ENCODE measurements at regions not wholly inside any gene's neighbourhood (a gene's known extent, or its start where the extent isn't known, plus 50 kb on each side); places are given as distances from the start of the nearest gene placed in this dataset.
A peak's percentile ranks its signal among the peaks of the same experiment; 100 is the strongest.

DNA sequence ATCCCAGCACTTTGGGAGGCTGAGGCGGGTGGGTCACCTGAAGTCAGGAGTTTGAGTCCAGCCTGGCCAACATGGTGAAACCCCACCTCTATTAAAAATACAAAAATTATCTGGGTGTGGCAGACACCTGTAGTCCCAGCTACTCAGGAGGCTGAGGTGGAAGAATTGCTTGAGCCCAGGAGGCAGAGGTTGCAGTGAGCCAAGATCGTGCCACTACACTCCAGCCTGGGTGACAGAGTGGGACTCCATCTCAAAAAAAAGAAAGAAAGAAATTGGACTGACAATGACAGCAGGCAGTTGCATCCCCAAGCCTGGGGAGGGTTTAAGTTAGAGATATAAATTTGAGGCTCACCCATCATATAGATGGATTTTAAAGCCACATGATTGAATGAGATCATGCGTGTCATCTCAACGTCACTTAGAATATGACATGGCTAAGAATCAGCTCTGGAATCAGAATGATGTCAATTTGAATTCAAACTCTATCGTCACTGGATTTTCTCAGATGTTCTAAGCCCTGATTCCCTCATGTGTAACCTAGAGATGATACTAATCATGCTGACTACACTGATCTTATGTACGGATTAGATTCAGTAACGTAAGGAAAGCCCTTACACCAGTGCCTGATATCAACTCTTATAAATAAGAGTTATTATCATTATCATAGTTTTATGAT lies 534.0 kb upstream of the JARID2 start:
- Histone ChIP-seq H3K27ac (ENCODE audit: insufficient read depth, low read length) (peak overlapping the region; percentile 86), H3K9ac (ENCODE audit: insufficient read depth, low read length) (no peak overlapping the region)

DNA sequence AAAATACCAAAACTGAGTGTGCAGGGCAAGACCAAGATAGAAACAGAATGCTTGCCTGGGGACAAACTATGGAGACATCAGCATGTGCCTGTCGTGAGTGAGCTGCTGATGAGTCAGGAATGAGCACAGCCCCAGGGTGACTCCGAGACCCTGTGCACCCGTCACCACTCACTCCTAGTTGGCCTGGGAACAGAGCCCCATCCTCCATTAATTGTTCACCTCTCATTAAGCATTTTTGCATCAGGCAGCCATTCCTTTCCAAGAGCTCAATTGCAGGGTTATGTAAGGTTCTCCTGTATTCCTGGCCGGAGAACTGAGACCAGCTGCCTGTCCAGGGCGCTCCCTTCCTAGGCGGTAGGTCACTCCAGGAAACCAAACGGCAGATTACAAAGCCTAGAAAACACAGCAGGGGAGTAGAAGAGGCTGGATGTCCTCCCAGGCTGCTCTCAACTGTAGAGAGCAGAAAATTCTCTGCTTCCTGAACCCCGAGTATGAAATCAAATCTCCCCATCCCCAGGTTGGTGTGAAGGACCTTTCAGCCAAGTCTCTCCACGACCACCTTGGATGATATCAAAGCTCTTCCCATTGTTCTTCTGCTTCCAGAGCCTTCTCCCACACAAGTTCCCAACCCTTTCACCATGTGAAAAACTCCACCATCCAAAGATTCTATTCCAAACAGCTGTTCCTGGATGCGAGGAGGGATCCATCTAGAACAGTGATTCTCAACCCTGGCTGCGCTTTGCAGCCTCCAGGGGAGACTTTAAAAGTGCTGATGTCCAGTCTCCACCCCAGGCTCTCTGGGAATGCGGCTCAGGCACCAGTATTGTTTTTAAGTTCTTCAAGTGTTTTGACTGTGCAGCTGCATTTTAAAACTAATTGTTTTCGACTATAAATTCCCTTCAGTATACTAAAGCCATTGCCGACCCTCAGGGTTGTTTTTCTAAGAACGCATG lies 532.6 kb upstream of the JARID2 start:
- Histone ChIP-seq H2AFZ (ENCODE audit: low read length) (peak overlapping the region; percentile 19), H3K79me2 (ENCODE audit: control insufficient read depth, insufficient read depth, low read length) (no peaks in the 10 kb centered on the region), H3K27ac (ENCODE audit: insufficient read depth, low read length) (peak overlapping the region; percentile 86), H4K20me1 (ENCODE audit: control insufficient read depth, extremely low read depth, insufficient read depth, low read length) (no peaks in the 10 kb centered on the region), H3K36me3 (ENCODE audit: control insufficient read depth, insufficient read depth, low read length) (no peaks in the 10 kb centered on the region), H3K9me3 (ENCODE audit: control insufficient read depth, insufficient read depth, low read depth, low read length) (no peaks in the 10 kb centered on the region), H3K4me3 (replicated peaks in 1 of 4; ENCODE audit: control extremely low read depth in 1 of 4, insufficient read depth in 1 of 4, low read depth in 3 of 4, low read length in 4 of 4) (no peak overlapping the region), H3K4me2 (ENCODE audit: extremely low read depth, insufficient read depth, low read length) (peak overlapping the region; percentile 21), H3K9ac (ENCODE audit: insufficient read depth, low read length) (peak overlapping the region; percentile 17), H3K4me1 (ENCODE audit: control insufficient read depth, extremely low read depth, insufficient read depth, low read length) (peaks cover 11% of the 10 kb centered on the region), H3K27me3 (ENCODE audit: control insufficient read depth, insufficient read depth, low read length) (no peaks in the 10 kb centered on the region)
- DNase-seq (ENCODE audit: low read depth in 2 of 2) = peak; percentile 70 to 81
- no peak for TF ChIP-seq EZH2 (IDR thresholded peaks at IDR 0.05; ENCODE audit: low read length, missing control alignments)
- TF ChIP-seq, protein P1, sequence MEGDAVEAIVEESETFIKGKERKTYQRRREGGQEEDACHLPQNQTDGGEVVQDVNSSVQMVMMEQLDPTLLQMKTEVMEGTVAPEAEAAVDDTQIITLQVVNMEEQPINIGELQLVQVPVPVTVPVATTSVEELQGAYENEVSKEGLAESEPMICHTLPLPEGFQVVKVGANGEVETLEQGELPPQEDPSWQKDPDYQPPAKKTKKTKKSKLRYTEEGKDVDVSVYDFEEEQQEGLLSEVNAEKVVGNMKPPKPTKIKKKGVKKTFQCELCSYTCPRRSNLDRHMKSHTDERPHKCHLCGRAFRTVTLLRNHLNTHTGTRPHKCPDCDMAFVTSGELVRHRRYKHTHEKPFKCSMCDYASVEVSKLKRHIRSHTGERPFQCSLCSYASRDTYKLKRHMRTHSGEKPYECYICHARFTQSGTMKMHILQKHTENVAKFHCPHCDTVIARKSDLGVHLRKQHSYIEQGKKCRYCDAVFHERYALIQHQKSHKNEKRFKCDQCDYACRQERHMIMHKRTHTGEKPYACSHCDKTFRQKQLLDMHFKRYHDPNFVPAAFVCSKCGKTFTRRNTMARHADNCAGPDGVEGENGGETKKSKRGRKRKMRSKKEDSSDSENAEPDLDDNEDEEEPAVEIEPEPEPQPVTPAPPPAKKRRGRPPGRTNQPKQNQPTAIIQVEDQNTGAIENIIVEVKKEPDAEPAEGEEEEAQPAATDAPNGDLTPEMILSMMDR (conservative IDR thresholded peaks at IDR 0.05 in 1 of 2, IDR thresholded peaks at IDR 0.05 in 1 of 2; ENCODE audit: low read depth in 1 of 2, low read length in 2 of 2) = no peak

More for the DNA sequence above, 534.0 kb upstream of the JARID2 start:
- no peak for DNase-seq (ENCODE audit: low read depth in 2 of 2)
- H3K4me2 ChIP-seq (ENCODE audit: extremely low read depth, insufficient read depth, low read length) = no peak overlapping the region
- H3K27me3 ChIP-seq (ENCODE audit: control insufficient read depth, insufficient read depth, low read length) = no peaks in the 10 kb centered on the region
- H2AFZ ChIP-seq (ENCODE audit: low read length) = no peak overlapping the region
- peaks cover 15% of the 10 kb centered on the region for H3K4me1 ChIP-seq (ENCODE audit: control insufficient read depth, extremely low read depth, insufficient read depth, low read length)
- TF ChIP-seq EZH2 (IDR thresholded peaks at IDR 0.05; ENCODE audit: low read length, missing control alignments) = no peak
- TF ChIP-seq, protein P1 (conservative IDR thresholded peaks at IDR 0.05 in 1 of 2, IDR thresholded peaks at IDR 0.05 in 1 of 2; ENCODE audit: low read depth in 1 of 2, low read length in 2 of 2) = no peak
- H3K9me3 ChIP-seq (ENCODE audit: control insufficient read depth, insufficient read depth, low read depth, low read length) = no peaks in the 10 kb centered on the region
- no peaks in the 10 kb centered on the region for H4K20me1 ChIP-seq (ENCODE audit: control insufficient read depth, extremely low read depth, insufficient read depth, low read length)
- no peak overlapping the region for H3K4me3 ChIP-seq (replicated peaks in 1 of 4; ENCODE audit: control extremely low read depth in 1 of 4, insufficient read depth in 1 of 4, low read depth in 3 of 4, low read length in 4 of 4)
- no peaks in the 10 kb centered on the region for H3K36me3 ChIP-seq (ENCODE audit: control insufficient read depth, insufficient read depth, low read length)
- no peaks in the 10 kb centered on the region for H3K79me2 ChIP-seq (ENCODE audit: control insufficient read depth, insufficient read depth, low read length)

DNA sequence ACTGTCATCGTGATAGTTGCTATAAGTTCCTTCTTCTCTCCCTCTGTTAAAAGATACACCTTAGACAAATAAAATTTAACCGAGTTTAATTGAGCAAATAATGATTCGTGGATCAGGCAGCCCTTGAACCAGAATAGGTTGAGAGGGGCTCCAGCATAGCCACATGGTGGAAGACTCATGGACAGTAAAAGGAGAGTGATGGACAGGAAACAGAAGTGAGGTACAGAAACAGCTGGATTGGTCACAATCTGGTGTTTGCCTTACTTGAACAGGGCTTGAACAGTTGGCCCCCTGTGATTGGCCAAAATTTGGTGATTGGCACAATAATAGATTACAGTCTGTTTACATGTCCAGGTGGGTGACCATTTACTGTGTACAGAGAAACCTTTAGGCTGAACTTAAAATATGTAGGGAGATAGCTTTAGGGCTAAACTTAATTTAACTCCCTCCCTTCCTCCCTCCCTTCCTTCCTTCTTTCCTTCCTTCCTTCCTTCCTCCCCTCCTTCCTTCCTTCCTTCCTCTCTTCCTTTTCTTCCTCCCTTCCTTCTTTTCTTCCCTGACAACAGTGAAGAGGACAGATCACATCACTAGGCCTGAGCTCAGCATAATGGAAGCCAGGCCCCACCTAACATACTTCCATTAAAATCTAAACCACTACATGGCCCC lies 531.8 kb upstream of the JARID2 start:
- Histone ChIP-seq H3K27me3 (ENCODE audit: control insufficient read depth, insufficient read depth, low read length) (no peaks in the 10 kb centered on the region), H3K9me3 (ENCODE audit: control insufficient read depth, insufficient read depth, low read depth, low read length) (no peaks in the 10 kb centered on the region), H3K36me3 (ENCODE audit: control insufficient read depth, insufficient read depth, low read length) (no peaks in the 10 kb centered on the region), H3K9ac (ENCODE audit: insufficient read depth, low read length) (no peak overlapping the region), H4K20me1 (ENCODE audit: control insufficient read depth, extremely low read depth, insufficient read depth, low read length) (no peaks in the 10 kb centered on the region), H3K4me2 (ENCODE audit: extremely low read depth, insufficient read depth, low read length) (no peak overlapping the region), H3K27ac (ENCODE audit: insufficient read depth, low read length) (no peak overlapping the region), H2AFZ (ENCODE audit: low read length) (no peak overlapping the region), H3K4me3 (replicated peaks in 1 of 4; ENCODE audit: control extremely low read depth in 1 of 4, insufficient read depth in 1 of 4, low read depth in 3 of 4, low read length in 4 of 4) (no peak overlapping the region), H3K4me1 (ENCODE audit: control insufficient read depth, extremely low read depth, insufficient read depth, low read length) (peaks cover 11% of the 10 kb centered on the region), H3K79me2 (ENCODE audit: control insufficient read depth, insufficient read depth, low read length) (no peaks in the 10 kb centered on the region)
- TF ChIP-seq, protein P1 (conservative IDR thresholded peaks at IDR 0.05 in 1 of 2, IDR thresholded peaks at IDR 0.05 in 1 of 2; ENCODE audit: low read depth in 1 of 2, low read length in 2 of 2) = no peak
- TF ChIP-seq EZH2 (IDR thresholded peaks at IDR 0.05; ENCODE audit: low read length, missing control alignments) = no peak
- DNase-seq (ENCODE audit: low read depth in 2 of 2) = no peak
